Astrocyte of the cerebellum (primary cell): ENCODE measurements at regions not wholly inside any gene's neighbourhood (a gene's known extent, or its start where the extent isn't known, plus 50 kb on each side); places are given as distances from the start of the nearest gene placed in this dataset.

ENCODE experiments used
- DNase-seq: peaks from one replicate; pipeline ENCODE4 v3.0.0-alpha.2; 2011; ENCODE audit warnings: low read depth
- H3K4me3 ChIP-seq: 2 replicates; pipeline ENCODE4 v1.5.1; 2011; ENCODE audit warnings: mild to moderate bottlenecking, low read depth, low read length, moderate library complexity
- in situ Hi-C: cut with HindIII; loops from 2 replicates; pipeline ENCODE4 v1.10.0; 2017; ENCODE audit warnings: low sequenced_read_pairs
- TF ChIP-seq, protein P1 (sequence below): IDR thresholded peaks from 2 replicates; pipeline ENCODE4 v1.5.1; 2012; ENCODE audit warnings: low read length, low read depth, moderate library complexity, mild to moderate bottlenecking; ENCODE audit errors: missing control alignments

DNA sequence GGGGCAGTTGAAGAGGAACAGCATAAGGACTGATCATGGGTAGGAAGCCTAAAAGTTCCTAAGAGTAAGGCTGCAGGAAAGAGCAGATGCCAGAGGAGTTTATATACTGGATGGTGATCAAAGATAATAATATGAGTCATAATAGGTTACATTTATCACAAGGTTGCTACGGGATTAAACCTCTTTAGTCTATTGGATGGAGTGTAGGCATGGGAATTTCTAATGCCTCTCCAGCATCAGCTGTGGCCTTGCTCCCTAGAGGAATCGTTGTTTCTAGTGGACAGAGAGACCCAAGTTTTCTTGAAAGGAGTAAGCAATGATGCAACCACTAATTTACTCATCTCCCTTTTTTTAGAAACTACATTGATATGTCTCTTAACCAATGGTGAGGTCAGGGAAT, 213.4 kb downstream of the GPR37 start:
- H3K4me3 ChIP-seq = no peak overlapping the region
- in situ Hi-C loops = no loop called here
- no peak for DNase-seq
- TF ChIP-seq, protein P1, sequence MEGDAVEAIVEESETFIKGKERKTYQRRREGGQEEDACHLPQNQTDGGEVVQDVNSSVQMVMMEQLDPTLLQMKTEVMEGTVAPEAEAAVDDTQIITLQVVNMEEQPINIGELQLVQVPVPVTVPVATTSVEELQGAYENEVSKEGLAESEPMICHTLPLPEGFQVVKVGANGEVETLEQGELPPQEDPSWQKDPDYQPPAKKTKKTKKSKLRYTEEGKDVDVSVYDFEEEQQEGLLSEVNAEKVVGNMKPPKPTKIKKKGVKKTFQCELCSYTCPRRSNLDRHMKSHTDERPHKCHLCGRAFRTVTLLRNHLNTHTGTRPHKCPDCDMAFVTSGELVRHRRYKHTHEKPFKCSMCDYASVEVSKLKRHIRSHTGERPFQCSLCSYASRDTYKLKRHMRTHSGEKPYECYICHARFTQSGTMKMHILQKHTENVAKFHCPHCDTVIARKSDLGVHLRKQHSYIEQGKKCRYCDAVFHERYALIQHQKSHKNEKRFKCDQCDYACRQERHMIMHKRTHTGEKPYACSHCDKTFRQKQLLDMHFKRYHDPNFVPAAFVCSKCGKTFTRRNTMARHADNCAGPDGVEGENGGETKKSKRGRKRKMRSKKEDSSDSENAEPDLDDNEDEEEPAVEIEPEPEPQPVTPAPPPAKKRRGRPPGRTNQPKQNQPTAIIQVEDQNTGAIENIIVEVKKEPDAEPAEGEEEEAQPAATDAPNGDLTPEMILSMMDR = no peak

GRCh38 chr7:124550036-124550435, 215.6 kb downstream of the GPR37 start:
- TF ChIP-seq, protein P1 = no peak
- no peak overlapping the region for H3K4me3 ChIP-seq
- DNase-seq = no peak
- in situ Hi-C loops = no loop called here

- no peak overlapping the region for H3K4me3 ChIP-seq
- in situ Hi-C loops = no loop called here
- TF ChIP-seq, protein P1 = no peak
- no peak for DNase-seq
Measured at GRCh38 chr7:124542476-124542875, 223.1 kb downstream of the GPR37 start.

GRCh38 chr7:124536156-124536762, 229.3 kb downstream of the GPR37 start:
- in situ Hi-C loops = no loop called here
- TF ChIP-seq, protein P1 = no peak
- no peak for DNase-seq
- H3K4me3 ChIP-seq = no peak overlapping the region

GRCh38 chr7:124532166-124532565, 233.4 kb downstream of the GPR37 start:
- TF ChIP-seq, protein P1 = no peak
- DNase-seq = no peak
- in situ Hi-C loops = no loop called here
- no peak overlapping the region for H3K4me3 ChIP-seq

DNA sequence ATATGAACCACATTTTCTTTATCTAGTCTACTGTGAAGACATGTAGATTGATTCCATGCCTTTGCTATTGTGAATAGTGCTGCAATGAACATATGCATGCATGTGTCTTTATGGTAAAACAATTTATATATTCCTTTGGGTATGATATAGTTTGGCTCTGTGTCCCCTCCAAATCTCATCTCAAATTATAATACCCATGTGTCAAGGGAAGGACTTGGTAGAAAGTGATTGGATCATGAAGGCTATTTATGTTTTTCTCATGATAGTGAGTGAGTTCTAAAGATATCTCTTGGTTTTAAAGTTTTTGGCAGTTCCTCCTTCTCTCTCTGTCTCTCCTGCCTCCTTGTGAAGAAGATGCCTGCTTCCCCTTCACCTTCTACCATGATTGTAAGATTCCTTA, 248.7 kb downstream of the GPR37 start:
- in situ Hi-C loops = no loop called here
- no peak overlapping the region for H3K4me3 ChIP-seq
- TF ChIP-seq, protein P1 = no peak
- DNase-seq = no peak
